B cell (primary cell): ENCODE measurements at regions not wholly inside any gene's neighbourhood (a gene's known extent, or its start where the extent isn't known, plus 50 kb on each side); places are given as distances from the start of the nearest gene placed in this dataset.

Experiments
- ATAC-seq: fragments of 200-7000 bp; cut with Tn5 transposase; one replicate; pipeline ENCODE4 v1.10.0; 2021; ENCODE audit warnings: low read depth, mild to moderate bottlenecking, moderate number of reproducible peaks, moderate library complexity
- CTCF ChIA-PET: fragments of 350-600 bp; sonication (Branson Sonifier 250); formaldehyde crosslinking; loops from one replicate; lab custom pipeline; 2021; ENCODE audit warnings: antibody characterized with exemption, inconsistent platforms; lab: Charles Lee
- POLR2A ChIA-PET: fragments of 350-600 bp; sonication (Branson Sonifier 250); formaldehyde crosslinking; loops from one replicate; lab custom pipeline; 2021; ENCODE audit warnings: antibody characterized with exemption; lab: Charles Lee
- DNase-seq: peaks from one replicate; pipeline ENCODE4 v3.0.0; 2013
- H2AFZ ChIP-seq: 2 replicates; pipeline ENCODE4 v1.6.1; 2012; ENCODE audit warnings: mild to moderate bottlenecking, low read depth, low read length; ENCODE audit not compliant: insufficient read depth, poor library complexity, severe bottlenecking
- H3K27ac ChIP-seq, 2 donors: 1 replicate in 1 of 2; 2 replicates in 1 of 2; pipeline ENCODE4 v1.5.1; 2012 to 2013; ENCODE audit warnings: low read length in 2 of 2, mild to moderate bottlenecking in 2 of 2, moderate library complexity in 1 of 2
- H3K27me3 ChIP-seq, 4 experiments: fragments of 200-600 bp in 1 of 4; sonication (generic) in 1 of 4; replicated peaks in 1 of 4; 1 replicate in 2 of 4; 2 replicates in 2 of 4; pipeline versions ENCODE4 v1.6.1 to v1.7.0; 2013 to 2016; ENCODE audit warnings: low read length in 3 of 4, mild to moderate bottlenecking in 2 of 4, mixed read lengths in 1 of 4, moderate library complexity in 1 of 4; ENCODE audit not compliant: insufficient read depth in 4 of 4, control insufficient read depth in 3 of 4; ENCODE audit errors: control extremely low read depth in 1 of 4
- H3K36me3 ChIP-seq, 2 experiments: replicated peaks in 1 of 2; 1 replicate in 1 of 2; 2 replicates in 1 of 2; pipeline versions ENCODE4 v1.6.1 to v1.7.1; 2013; ENCODE audit warnings: low read length in 1 of 2; ENCODE audit not compliant: insufficient read depth in 2 of 2, control insufficient read depth in 1 of 2; ENCODE audit errors: control extremely low read depth in 1 of 2, extremely low read depth in 1 of 2
- H3K4me1 ChIP-seq, 2 donors: fragments of 200-600 bp in 1 of 2; sonication (generic) in 1 of 2; 1 replicate in 1 of 2; 2 replicates in 1 of 2; pipeline versions ENCODE4 v1.5.1 to v1.6.1; 2013 to 2017; ENCODE audit warnings: low read length in 2 of 2; ENCODE audit not compliant: control insufficient read depth in 2 of 2, insufficient read depth in 2 of 2
- H3K4me2 ChIP-seq: replicated peaks from 2 replicates; pipeline ENCODE3; 2012; ENCODE audit warnings: mild to moderate bottlenecking, low read depth, low read length; ENCODE audit not compliant: poor library complexity, severe bottlenecking
- H3K4me3 ChIP-seq, 5 experiments: fragments of 200-600 bp in 1 of 5; sonication (generic) in 1 of 5; 1 replicate in 3 of 5; 2 replicates in 2 of 5; pipeline versions ENCODE4 v1.5.1 to v1.7.0; 2011 to 2016; ENCODE audit warnings: low read length in 4 of 5, mild to moderate bottlenecking in 4 of 5, low read depth in 2 of 5, control low read depth in 1 of 5, moderate library complexity in 1 of 5; ENCODE audit not compliant: insufficient read depth in 1 of 5; ENCODE audit errors: control extremely low read depth in 1 of 5, extremely low read depth in 1 of 5
- H3K79me2 ChIP-seq: fragments of 200-600 bp; sonication (generic); one replicate; pipeline ENCODE4 v1.6.0; 2016; ENCODE audit warnings: low read length; ENCODE audit not compliant: control insufficient read depth, insufficient read depth
- H3K9ac ChIP-seq: fragments of 200-600 bp; sonication (generic); 2 replicates; pipeline ENCODE4 v1.6.1; 2017; ENCODE audit warnings: mild to moderate bottlenecking, low read length, moderate library complexity
- H3K9me3 ChIP-seq, 3 donors: one replicate each; pipeline versions ENCODE4 v1.6.1 to v1.7.1; 2013; ENCODE audit warnings: low read length in 2 of 3; ENCODE audit not compliant: control insufficient read depth in 2 of 3, insufficient read depth in 1 of 3; ENCODE audit errors: control extremely low read depth in 1 of 3
- H4K20me1 ChIP-seq: 2 replicates; pipeline ENCODE4 v1.6.0; 2012; ENCODE audit warnings: mild to moderate bottlenecking, low read length; ENCODE audit not compliant: insufficient read depth, control insufficient read depth, poor library complexity, severe bottlenecking
- H3K27ac Mint-ChIP-seq: one replicate; pipeline ENCODE4 v1.8.0; 2021; ENCODE audit warnings: mixed read lengths
- H3K27me3 Mint-ChIP-seq: one replicate; pipeline ENCODE4 v1.8.0; 2021; ENCODE audit warnings: mixed read lengths
- H3K4me1 Mint-ChIP-seq: one replicate; pipeline ENCODE4 v1.8.0; 2021; ENCODE audit warnings: mixed read lengths
- H3K4me3 Mint-ChIP-seq: one replicate; pipeline ENCODE4 v1.8.0; 2021; ENCODE audit warnings: mixed read lengths
- H3K9me3 Mint-ChIP-seq: one replicate; pipeline ENCODE4 v1.8.0; 2022; ENCODE audit warnings: mixed read lengths; ENCODE audit not compliant: insufficient read depth
- EZH2 ChIP-seq: IDR thresholded peaks from 2 replicates; pipeline ENCODE4 v1.6.1; 2012; ENCODE audit warnings: borderline replicate concordance, low read depth, mild to moderate bottlenecking, moderate library complexity, low read length; ENCODE audit not compliant: insufficient read depth, poor library complexity, severe bottlenecking
- WGBS: methylation state at CpG from one replicate; pipeline ENCODE4 v1.1.5; 2013; ENCODE audit warnings: missing lambda C conversion rate; ENCODE audit not compliant: insufficient coverage; 5-methylcytosine and 5-hydroxymethylcytosine counted together
- intact Hi-C: fragments of 100-400 bp; cut with micrococcal nuclease; formaldehyde crosslinking; loops from one replicate; pipeline ENCODE4 v1.10.0; 2022
- TF ChIP-seq, protein P1 (sequence below): fragments of 200-600 bp; IDR thresholded peaks from one replicate; pipeline ENCODE4 v1.8.0; 2022; ENCODE audit warnings: antibody characterized with exemption, mild to moderate bottlenecking

DNA sequence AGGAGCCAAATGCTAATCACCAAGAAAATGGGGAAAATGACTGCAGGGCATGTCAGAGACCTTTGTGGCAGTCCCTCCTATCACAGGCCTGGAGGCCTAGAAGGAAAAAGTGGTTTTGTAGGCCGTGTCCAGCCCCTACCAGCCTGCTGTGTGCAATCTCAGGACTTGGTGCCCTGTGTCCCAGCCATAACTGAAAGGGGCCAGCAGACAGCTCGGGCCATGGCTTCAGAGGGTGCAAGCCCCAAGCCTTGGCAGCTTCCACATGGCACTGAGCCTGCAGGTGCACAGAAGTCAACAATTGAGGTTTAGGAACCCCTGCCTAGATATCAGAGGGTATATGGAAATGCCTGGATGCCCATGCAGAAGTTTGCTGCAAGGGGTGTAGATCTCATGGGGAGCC, 391.2 kb upstream of the FSIP2 start:
- Histone ChIP-seq H3K4me3 (no peak overlapping the region), H3K4me1 (no peaks in the 10 kb centered on the region), H3K36me3 (no peaks in the 10 kb centered on the region), H3K9ac (no peak overlapping the region), H3K27me3 (no peaks in the 10 kb centered on the region), H3K27ac (no peak overlapping the region), H3K79me2 (no peaks in the 10 kb centered on the region), H3K9me3 (peaks cover 0 to 7% (median 0%) of the 10 kb centered on the region in 3 donors), H4K20me1 (no peaks in the 10 kb centered on the region), H2AFZ (no peak overlapping the region), H3K4me2 (no peak overlapping the region)
- no peak for DNase-seq
- Mint-ChIP-seq H3K27ac (no peak overlapping the region), H3K4me3 (no peak overlapping the region), H3K4me1 (no peaks in the 10 kb centered on the region), H3K9me3 (peaks cover 3% of the 10 kb centered on the region), H3K27me3 (no peaks in the 10 kb centered on the region)
- 60% methylated on average over 2 of the region's 2 CpGs for WGBS
- ChIA-PET CTCF (no interaction called here), POLR2A (no interaction called here)
- intact Hi-C loops = no loop called here
- TF ChIP-seq EZH2 = no peak
- TF ChIP-seq, protein P1, sequence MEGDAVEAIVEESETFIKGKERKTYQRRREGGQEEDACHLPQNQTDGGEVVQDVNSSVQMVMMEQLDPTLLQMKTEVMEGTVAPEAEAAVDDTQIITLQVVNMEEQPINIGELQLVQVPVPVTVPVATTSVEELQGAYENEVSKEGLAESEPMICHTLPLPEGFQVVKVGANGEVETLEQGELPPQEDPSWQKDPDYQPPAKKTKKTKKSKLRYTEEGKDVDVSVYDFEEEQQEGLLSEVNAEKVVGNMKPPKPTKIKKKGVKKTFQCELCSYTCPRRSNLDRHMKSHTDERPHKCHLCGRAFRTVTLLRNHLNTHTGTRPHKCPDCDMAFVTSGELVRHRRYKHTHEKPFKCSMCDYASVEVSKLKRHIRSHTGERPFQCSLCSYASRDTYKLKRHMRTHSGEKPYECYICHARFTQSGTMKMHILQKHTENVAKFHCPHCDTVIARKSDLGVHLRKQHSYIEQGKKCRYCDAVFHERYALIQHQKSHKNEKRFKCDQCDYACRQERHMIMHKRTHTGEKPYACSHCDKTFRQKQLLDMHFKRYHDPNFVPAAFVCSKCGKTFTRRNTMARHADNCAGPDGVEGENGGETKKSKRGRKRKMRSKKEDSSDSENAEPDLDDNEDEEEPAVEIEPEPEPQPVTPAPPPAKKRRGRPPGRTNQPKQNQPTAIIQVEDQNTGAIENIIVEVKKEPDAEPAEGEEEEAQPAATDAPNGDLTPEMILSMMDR = no peak
- no peak for ATAC-seq

DNA sequence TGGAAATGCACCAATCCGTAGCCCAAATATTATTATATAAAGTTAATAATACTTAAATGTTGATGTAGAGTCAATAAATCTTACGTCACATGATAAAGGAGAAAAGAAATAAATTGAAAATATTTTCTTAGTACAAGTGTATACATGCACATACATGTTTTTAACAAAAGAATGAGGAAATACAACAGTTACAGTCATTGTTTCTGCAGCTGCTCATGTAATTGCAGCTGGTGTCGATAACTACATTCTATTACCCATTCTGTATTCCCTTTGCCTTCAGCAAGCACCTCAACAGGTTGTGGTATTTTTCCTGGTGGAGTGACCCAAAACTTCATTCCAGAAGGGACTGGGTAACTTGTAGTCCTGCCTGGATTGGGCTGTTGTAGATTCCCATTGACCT, 377.8 kb upstream of the FSIP2 start:
- ATAC-seq = no peak
- TF ChIP-seq EZH2 = no peak
- TF ChIP-seq, protein P1 = no peak
- Histone ChIP-seq H2AFZ (no peak overlapping the region), H3K36me3 (no peaks in the 10 kb centered on the region), H3K4me3 (no peak overlapping the region), H4K20me1 (no peaks in the 10 kb centered on the region), H3K79me2 (no peaks in the 10 kb centered on the region), H3K4me1 (no peaks in the 10 kb centered on the region), H3K4me2 (no peak overlapping the region), H3K27me3 (no peaks in the 10 kb centered on the region), H3K9ac (no peak overlapping the region), H3K9me3 (peaks cover 0 to 6% (median 0%) of the 10 kb centered on the region in 3 donors), H3K27ac (no peak overlapping the region)
- H3K4me3 Mint-ChIP-seq = no peak overlapping the region
- no peak overlapping the region for H3K27ac Mint-ChIP-seq
- no peaks in the 10 kb centered on the region for H3K27me3 Mint-ChIP-seq
- CTCF ChIA-PET = no interaction called here
- H3K4me1 Mint-ChIP-seq = no peaks in the 10 kb centered on the region
- no peak for DNase-seq
- POLR2A ChIA-PET = no interaction called here
- WGBS = no CpG with 5 or more reads among the region's 3 CpGs
- no peaks in the 10 kb centered on the region for H3K9me3 Mint-ChIP-seq
- intact Hi-C loops = no loop called here
